Right lobe of liver (tissue), 6 donors: ENCODE measurements at regions not wholly inside any gene's neighbourhood (a gene's known extent, or its start where the extent isn't known, plus 50 kb on each side); places are given as distances from the start of the nearest gene placed in this dataset.

ENCODE experiments used
- ATAC-seq, 4 donors: fragments of 200-7000 bp; cut with Tn5 transposase; one replicate each; pipeline ENCODE4 v1.9.1; 2020; ENCODE audit warnings: mild to moderate bottlenecking in 4 of 4, moderate library complexity in 4 of 4
- DNase-seq, 3 donors: peaks; one replicate each; pipeline ENCODE4 v3.0.0-alpha.2; 2020
- H3K27ac ChIP-seq, 3 donors: fragments of 200-600 bp; one replicate each; pipeline ENCODE4 v1.8.0; 2022
- H3K27me3 ChIP-seq, 2 donors: fragments of 200-600 bp; one replicate each; pipeline ENCODE4 v1.8.0; 2022
- H3K36me3 ChIP-seq, 4 donors: fragments of 200-600 bp; sonication (generic) in 1 of 4; one replicate each; pipeline versions ENCODE4 v1.5.1 to v1.8.0; 2017 to 2022; ENCODE audit warnings: control low read depth in 1 of 4
- H3K4me1 ChIP-seq, 4 donors: fragments of 200-600 bp; sonication (generic) in 1 of 4; one replicate each; pipeline versions ENCODE4 v1.5.1 to v1.8.0; 2017 to 2022; ENCODE audit warnings: control low read depth in 1 of 4
- H3K4me3 ChIP-seq, 3 donors: fragments of 200-600 bp; one replicate each; pipeline ENCODE4 v1.8.0; 2022
- H3K9me3 ChIP-seq, 4 donors: fragments of 200-600 bp; sonication (generic) in 1 of 4; one replicate each; pipeline versions ENCODE4 v1.5.1 to v1.8.0; 2017 to 2022; ENCODE audit warnings: control low read depth in 1 of 4
- POLR2A ChIP-seq: fragments of 450-650 bp; IDR thresholded peaks from one replicate; pipeline ENCODE4 v1.6.1; 2017; ENCODE audit warnings: antibody characterized with exemption, mild to moderate bottlenecking
- WGBS: methylation state at CpG from one replicate; pipeline ENCODE4 v1.1.6; 2018; ENCODE audit warnings: low coverage, low lambda C conversion rate; ENCODE audit not compliant: insufficient coverage; ENCODE audit errors: missing lambda C conversion rate; 5-methylcytosine and 5-hydroxymethylcytosine counted together
- intact Hi-C, 2 donors: fragments of 100-400 bp; cut with DNase I; formaldehyde crosslinking; loops; one replicate each; pipeline versions ENCODE4 v1.11.2 to v1.14.1; 2022
- TF ChIP-seq, protein P1 (sequence below), 4 donors: fragments of 200-600 bp in 3 of 4; fragments of 450-650 bp in 1 of 4; IDR thresholded peaks; one replicate each; pipeline versions ENCODE4 v1.5.1 to v1.8.0; 2016 to 2022; ENCODE audit warnings: antibody characterized with exemption in 4 of 4, mild to moderate bottlenecking in 2 of 4
- donor health status: DM: no; HTN: yes; CAD: no.
- donor health status: DM: no; HTN: no; CAD: no.
- donor health status: DM: no; HTN: no; CAD: no.
- donor health status: DM: no; HTN: yes; CAD: no.
- donor health status: DM: no; HTN: yes; CAD: no.

DNA sequence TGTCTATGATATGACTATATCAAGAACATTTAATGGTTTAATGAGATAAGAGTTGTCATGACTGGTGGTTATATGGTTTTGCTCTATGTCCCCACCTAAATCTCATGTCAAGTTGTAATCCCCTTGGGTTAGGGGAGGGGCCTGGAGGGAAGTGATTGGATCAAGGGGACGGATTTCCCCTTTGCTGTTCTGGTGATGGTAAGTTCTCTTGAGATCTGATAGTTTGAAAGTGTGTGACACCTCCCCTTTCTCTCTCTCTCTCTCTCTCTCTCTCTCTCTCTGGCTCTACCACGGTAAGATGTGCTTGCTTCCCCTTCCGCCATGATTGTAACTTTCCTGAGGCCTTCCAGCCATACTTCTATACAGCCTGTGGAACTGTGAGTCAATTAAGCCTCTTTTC lies 803.4 kb downstream of the TRIML1 start:
- no peaks in the 10 kb centered on the region for H3K27me3 ChIP-seq
- WGBS = 32% methylated on average over 3 of the region's 3 CpGs
- no peak overlapping the region for H3K27ac ChIP-seq
- H3K4me1 ChIP-seq = no peaks in the 10 kb centered on the region
- TF ChIP-seq, protein P1, sequence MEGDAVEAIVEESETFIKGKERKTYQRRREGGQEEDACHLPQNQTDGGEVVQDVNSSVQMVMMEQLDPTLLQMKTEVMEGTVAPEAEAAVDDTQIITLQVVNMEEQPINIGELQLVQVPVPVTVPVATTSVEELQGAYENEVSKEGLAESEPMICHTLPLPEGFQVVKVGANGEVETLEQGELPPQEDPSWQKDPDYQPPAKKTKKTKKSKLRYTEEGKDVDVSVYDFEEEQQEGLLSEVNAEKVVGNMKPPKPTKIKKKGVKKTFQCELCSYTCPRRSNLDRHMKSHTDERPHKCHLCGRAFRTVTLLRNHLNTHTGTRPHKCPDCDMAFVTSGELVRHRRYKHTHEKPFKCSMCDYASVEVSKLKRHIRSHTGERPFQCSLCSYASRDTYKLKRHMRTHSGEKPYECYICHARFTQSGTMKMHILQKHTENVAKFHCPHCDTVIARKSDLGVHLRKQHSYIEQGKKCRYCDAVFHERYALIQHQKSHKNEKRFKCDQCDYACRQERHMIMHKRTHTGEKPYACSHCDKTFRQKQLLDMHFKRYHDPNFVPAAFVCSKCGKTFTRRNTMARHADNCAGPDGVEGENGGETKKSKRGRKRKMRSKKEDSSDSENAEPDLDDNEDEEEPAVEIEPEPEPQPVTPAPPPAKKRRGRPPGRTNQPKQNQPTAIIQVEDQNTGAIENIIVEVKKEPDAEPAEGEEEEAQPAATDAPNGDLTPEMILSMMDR (IDR thresholded peaks at IDR 0.05) = no peak
- no peak for TF ChIP-seq POLR2A
- H3K36me3 ChIP-seq = no peaks in the 10 kb centered on the region
- ATAC-seq (no peak), DNase-seq (no peak)
- no peak overlapping the region for H3K4me3 ChIP-seq
- intact Hi-C loops = no loop called here
- H3K9me3 ChIP-seq = peaks cover 0 to 2% (median 0%) of the 10 kb centered on the region in 4 donors

DNA sequence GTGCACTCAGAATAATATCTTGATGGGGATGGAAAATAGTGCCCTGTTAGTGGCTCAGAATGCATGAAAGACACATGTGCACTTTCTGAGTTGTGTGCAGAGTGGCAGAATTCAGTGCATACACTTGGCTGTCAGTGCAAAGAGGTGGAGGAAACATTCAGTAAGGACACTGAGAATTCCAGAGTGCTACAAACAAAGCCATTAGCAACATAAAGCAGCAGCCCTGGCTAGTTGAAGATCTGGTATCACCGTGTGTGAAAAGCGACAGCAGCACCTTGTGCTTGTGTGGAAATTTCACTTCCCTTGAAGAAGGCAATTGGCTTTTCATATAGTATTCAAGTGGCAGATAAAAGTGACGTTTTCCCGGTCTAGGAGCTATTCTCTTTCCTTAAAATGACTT lies 810.4 kb downstream of the TRIML1 start:
- no peak for DNase-seq
- 43% methylated on average over 4 of the region's 4 CpGs for WGBS
- intact Hi-C loops = no loop called here
- ATAC-seq = no peak
- H3K9me3 ChIP-seq = peaks cover 0 to 2% (median 0%) of the 10 kb centered on the region in 4 donors
- no peak overlapping the region for H3K27ac ChIP-seq
- H3K4me3 ChIP-seq = no peak overlapping the region
- no peak for TF ChIP-seq POLR2A
- TF ChIP-seq, protein P1 (IDR thresholded peaks at IDR 0.05) = no peak
- no peaks in the 10 kb centered on the region for H3K36me3 ChIP-seq
- no peaks in the 10 kb centered on the region for H3K27me3 ChIP-seq
- H3K4me1 ChIP-seq = no peaks in the 10 kb centered on the region

DNA sequence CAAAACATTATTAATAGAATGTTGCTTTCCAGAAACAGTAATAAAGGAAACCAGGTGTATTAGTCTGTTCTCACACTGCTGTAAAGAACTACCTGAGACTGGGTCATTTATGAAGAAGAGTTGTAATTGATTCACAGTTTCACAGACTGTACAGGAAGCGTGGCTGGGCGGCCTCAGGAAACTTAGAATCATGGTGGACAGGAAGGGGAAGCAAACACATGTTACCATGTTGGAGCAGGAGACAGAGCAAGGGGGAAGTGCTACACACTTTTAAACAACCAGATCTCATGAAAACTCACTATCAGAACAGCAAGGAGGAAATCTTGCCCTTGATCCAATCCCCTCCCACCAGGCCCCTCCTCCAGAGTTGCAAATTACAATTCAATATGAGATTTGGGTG lies 815.8 kb downstream of the TRIML1 start:
- intact Hi-C loops = no loop called here

DNA sequence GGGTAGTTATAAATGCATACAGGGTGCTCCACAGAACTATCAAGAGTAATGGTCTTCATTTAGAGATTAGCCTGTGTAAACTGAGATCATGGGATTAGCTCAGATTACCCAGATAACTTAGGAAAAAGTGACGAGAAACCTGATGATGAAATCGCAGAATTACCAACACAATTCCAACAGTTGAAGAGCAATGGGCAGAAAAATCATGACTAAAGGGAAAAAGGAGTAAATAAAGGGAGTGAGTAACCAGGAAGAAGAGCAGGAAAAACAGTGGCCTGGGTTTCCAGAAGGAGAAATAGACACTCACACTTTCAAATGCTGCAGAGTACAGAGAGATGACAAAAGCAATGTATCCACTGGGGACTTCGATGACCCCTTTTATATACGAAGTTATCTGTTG lies 817.3 kb downstream of the TRIML1 start:
- H3K36me3 ChIP-seq = no peaks in the 10 kb centered on the region
- no peak for DNase-seq
- H3K27me3 ChIP-seq = no peaks in the 10 kb centered on the region
- H3K4me3 ChIP-seq = no peak overlapping the region
- intact Hi-C loops = no loop called here
- no peak for ATAC-seq
- H3K4me1 ChIP-seq = no peaks in the 10 kb centered on the region
- H3K27ac ChIP-seq = no peak overlapping the region
- TF ChIP-seq, protein P1 (IDR thresholded peaks at IDR 0.05) = no peak
- TF ChIP-seq POLR2A = no peak
- no peaks in the 10 kb centered on the region for H3K9me3 ChIP-seq
- 39% methylated on average over 4 of the region's 4 CpGs for WGBS

More for the DNA sequence above, 815.8 kb downstream of the TRIML1 start:
- H3K4me3 ChIP-seq = no peak overlapping the region
- H3K9me3 ChIP-seq = no peaks in the 10 kb centered on the region
- DNase-seq (no peak), ATAC-seq (no peak)
- H3K27ac ChIP-seq = no peak overlapping the region
- WGBS = 43% methylated on average over 2 of the region's 2 CpGs
- no peaks in the 10 kb centered on the region for H3K36me3 ChIP-seq
- no peak for TF ChIP-seq POLR2A
- TF ChIP-seq, protein P1 (IDR thresholded peaks at IDR 0.05) = no peak
- no peaks in the 10 kb centered on the region for H3K4me1 ChIP-seq
- no peaks in the 10 kb centered on the region for H3K27me3 ChIP-seq

DNA sequence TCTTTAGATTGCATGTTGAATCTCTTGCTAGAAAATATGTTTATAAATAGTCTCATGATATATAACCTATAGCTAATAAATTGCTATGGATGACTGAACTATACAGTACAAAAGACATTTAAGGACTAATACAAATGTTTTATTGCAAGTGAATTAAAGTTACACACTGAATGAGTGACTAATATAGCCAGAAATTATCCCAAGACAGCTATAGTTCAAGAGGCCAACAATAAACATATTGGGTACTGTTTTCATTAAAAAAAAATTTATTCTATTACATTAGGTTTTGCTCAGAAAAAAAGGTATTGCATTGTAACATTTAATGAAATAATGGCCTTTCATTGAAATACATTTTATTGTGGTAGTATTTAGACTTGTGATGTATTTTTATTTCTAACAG lies 819.1 kb downstream of the TRIML1 start:
- no peaks in the 10 kb centered on the region for H3K4me1 ChIP-seq
- ATAC-seq = no peak
- H3K27ac ChIP-seq = no peak overlapping the region
- DNase-seq = no peak
- H3K36me3 ChIP-seq = no peaks in the 10 kb centered on the region
- TF ChIP-seq, protein P1 (IDR thresholded peaks at IDR 0.05) = no peak
- no peak for TF ChIP-seq POLR2A
- intact Hi-C loops = no loop called here
- H3K9me3 ChIP-seq = no peaks in the 10 kb centered on the region
- H3K27me3 ChIP-seq = no peaks in the 10 kb centered on the region
- no peak overlapping the region for H3K4me3 ChIP-seq
